HG03060 (cell line): ENCODE measurements at regions not wholly inside any gene's neighbourhood (a gene's known extent, or its start where the extent isn't known, plus 50 kb on each side); places are given as distances from the start of the nearest gene placed in this dataset.
"Not testable (repeated sequence)": the region's sequence is repeated elsewhere in the genome, so short reads cannot be mapped to it uniquely, and the experiment has no call there.

Experiments used
- ATAC-seq: cut with Tn5 transposase; IDR thresholded peaks from one replicate; pipeline ENCODE4 v1.9.1; 2021; ENCODE audit warnings: low read depth, moderate number of reproducible peaks; ENCODE audit not compliant: unreplicated experiment

DNA sequence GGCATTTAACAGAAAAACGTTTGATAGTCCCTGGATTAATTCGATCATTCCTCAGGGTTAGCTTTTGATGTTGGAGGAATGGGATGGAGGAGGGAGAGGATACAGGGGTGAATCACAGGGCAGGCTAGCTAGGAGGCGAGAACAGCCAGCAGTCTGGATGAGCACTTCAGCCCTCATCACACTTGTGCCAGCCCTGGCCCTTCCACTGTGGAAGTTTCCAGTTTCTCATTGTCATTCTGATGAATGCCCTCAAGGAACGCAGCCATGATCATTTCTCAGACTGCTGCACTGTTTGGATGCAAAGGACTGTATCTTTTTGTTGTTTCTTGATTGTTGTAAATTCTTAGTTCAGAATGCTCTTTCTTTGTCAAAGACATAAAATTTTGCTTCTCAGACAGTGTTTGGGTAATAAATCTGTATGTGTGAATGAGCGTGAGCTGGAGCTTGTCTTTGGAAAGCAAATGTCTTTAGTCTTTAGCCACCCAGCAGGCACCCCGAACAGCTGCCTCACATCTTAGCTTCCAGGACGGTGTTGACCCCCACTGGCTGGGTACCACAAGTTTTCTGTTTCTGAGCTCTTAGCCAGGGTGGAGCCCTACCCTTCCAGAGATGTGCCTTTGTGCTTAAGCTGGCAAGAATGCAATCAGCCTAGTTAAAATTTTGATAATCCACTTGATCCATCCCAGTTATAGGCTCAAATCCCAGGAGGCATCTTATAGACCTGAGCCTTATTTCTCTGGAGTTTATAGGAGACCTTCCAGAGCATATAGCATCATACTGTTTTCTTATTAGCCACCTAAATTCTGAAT, 121.1 kb downstream of the PDCD6IP start:
- no peak for ATAC-seq

DNA sequence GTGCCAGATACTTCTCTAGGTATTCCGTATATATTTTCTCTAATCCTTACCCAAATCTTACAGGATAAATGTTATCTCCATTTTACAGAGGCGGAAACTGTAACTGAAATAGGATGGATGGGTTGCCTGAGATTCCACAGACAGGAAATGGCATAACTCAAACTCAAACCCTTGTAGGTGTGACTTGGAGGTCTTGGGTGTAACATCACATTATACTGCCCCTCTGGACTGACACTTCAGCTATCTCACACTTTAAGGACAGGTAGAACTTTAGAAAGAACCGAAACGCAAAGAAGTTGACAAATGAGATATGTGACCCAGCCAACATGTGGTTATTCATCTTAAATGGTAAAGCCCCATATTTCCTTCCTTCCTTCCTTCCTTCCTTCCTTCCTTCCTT, 122.1 kb downstream of the PDCD6IP start:
- no peak for ATAC-seq

DNA sequence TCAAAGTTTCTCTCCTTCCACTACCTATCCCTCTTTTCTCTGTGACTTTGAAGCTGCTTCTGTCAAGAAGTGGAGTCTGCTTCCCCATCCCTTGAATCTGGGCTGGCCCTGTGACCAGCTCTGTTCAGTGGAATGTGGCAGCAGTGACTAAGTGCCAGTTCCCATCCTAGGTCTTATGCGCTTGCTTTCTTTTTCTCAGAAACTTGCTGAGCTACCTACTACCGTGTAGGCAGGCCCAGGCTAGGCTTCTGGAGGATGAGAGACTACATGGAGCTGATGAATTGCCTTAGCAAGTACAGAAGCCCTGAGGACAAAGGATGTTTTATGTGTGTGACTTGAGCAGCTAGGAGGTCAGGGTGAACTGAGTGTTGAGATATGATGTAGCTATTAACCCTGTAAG, 123.2 kb downstream of the PDCD6IP start:
- ATAC-seq, result no peak

DNA sequence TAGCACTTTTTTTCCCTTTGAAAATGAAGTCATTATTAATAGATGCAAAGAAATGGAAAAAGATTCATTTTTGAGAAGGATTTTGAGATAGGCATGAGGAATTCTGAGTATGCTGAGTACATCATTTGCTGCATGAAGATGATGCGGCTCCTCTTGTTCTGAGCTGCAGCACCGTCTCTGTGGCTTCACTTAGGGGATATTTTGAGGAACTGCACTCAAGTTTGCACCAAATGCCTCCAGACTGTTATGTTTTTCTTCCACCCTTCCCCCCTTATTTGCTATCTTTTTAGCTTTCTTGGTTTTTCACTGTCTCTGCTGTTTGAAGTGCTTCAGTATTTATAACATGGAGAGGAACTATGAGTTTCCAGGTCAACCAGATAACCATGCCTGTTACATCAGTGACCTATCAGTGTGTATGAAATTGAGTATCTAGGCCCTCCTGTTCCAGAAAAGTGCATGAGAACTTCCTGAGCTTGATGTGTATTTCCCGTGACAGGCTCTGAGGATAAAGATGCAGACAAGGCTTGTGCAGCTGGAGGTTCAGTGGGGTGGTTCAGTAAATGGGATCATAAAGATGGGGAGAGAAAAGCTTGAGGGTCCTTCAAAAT, 128.7 kb downstream of the PDCD6IP start:
- no peak for ATAC-seq

DNA sequence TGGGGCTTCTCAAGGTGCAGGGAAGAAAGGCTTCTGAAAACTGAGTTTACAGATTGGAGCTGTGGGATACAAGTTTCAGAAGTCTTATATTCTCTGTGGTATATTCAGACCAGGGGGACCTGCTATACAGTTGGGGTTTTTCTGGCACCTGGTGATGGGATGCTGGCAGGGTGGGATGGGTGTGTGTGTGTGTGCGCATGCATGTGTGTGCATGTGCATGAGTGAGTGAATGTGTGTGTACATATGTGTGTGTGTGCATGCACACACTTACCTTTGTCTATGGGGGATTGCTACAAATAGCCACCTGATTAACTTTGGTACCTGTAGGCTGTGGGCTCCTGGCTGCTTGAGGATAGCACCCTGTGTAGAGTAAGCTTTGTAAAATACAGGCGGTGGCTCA, 131.4 kb downstream of the PDCD6IP start:
- no peak for ATAC-seq

DNA sequence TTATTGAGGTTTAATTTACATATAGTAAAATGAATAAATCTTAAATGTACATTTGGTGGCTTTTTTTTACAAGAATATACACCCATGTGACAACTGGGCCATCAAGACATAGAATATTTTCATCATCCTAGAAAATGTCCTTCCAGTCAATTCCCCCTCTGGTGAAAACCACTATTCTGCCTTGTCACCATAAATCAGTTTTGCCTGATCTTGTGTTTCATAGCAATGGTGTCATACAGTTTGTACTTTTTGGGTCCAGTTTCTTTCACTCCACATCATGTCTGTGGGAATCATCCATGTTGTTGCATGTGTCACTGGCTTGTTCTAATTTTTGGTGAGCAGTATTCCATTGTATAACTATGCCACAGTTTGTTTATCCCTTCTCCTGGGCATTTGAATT, 133.1 kb downstream of the PDCD6IP start:
- no peak for ATAC-seq

DNA sequence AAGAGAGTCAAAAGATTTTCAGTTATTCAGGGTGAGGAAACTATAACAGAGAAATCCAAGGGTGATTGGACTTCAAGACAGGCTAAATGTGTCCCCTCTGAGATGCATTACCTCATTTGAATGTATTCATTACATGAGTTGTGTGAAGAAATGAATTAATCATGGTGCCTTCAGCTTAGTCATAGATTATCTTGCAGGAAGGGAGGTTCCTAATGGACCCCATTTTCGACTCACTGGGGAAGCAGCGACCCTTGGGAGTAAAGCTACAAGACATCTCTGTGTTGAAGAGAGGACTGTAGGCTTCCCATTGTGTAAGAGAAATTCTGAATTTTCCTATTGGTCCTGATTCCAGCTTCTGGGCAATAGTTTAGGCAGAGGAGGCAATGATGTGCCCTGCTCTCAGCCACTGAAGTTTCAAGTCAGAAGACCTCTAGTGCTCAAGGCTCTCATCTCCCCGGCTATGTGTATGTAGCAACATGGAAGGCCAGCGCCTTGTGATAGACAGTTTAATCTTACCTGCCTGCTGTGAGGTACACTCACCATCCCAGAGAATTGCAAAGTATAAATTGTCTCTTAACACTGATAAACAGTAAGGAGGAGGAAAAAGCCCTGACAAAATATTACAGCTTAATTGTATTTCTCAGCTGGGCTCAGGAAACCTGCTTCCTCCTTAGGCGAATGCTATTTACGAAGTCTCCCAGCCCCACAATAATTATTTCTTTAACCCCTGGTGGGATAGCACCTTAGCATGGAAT, 133.8 kb downstream of the PDCD6IP start:
- no peak for ATAC-seq

DNA sequence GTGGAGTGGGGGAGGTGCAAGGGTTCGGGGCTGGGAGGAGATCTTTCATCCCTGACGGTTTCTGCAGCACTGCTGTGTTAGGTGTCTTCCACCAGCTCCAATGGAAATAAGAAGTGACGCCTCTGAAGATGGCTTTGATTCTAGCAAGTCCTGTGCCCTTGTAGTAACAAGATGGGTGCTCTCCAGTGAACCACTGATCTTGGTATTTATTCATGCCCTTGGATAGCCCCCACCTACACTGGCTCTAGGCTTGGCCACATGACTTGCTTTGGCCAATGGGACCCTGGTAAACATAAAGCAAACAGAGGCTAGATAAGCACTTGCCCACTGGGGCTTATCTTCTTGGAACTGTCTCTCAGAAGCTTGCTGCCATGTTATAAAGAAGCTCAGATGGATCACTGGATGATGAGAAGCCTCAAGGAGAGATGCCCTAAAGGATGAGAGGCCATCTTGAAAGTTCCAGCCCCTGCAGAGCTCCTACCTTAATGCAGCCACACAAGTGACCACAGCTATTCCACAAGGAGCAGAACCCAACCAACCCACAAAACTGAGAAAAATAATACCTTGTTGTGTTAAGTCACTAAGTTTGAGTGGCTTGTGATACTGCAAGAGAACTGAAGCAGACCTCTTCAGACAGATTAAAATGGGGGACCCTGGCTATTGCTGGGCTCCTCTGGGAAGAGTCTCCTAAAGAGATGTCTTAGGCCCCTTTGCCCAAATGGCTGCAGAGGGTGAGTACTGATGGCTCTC, 137.9 kb downstream of the PDCD6IP start:
- ATAC-seq, result no peak

DNA sequence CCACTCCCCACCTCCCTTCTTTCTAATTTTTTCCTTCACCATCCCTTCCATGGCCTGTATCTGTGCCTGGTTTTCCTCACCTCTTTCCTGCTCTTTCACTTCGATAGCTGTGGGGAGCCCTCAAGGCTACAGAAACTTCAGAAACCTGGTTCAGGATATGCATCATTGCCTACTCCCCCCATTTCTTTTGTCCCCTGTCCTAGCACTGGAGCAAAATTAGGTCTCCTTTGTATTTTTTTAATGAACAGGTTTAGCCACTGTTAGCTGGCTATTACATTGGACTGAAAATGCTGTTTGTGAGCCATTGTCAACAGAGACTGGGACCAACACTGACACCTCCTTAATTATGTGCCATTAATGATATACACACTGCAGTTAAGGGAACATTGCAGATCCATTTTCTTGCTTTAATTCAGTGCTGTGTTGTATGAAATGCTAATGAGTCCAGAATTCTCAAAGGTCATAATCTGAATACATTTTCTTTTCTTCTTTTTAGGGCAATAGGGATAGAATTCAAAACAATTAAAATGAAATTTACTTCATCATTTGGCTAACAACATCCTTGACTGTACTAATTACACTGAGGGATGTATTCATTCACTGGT, 138.6 kb downstream of the PDCD6IP start:
- no peak for ATAC-seq

DNA sequence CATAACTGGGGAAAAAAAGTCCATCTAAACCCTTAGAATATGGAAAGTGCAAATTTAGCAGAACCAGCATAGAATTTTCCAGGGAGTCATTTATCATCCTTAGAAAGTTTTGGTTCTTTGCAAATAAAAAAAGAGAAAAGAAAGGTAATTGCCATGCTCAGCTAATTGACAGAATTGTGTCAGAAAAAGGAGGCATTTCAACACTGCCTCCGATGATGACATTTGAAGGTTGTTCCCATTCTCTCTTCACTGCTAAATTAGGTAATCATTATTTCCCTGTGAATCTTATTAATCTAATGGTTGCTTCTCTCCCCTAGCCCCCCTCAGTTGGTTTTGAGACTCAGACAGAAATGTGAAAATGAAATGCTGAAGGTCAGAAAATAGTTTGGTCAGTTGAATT, 139.2 kb downstream of the PDCD6IP start:
- no peak for ATAC-seq

DNA sequence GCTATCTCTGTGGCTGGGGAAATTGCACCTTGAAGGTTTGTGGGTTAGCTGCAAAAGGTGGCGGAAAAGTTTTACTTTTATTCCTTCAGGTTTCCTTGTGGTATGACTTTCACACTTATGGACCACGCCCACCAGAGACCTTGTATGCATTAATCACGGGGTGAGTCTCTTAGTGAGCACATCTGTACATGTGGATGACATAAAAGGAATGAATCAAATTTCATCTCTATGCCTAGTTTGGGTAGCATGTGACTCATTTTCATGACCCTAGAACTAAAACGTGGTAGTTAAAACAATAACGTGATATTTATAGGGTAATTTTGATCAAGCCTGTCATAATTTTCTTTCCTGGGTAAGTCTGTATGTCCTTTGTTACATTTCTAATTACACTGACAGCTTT, 141.7 kb downstream of the PDCD6IP start:
- ATAC-seq, result no peak

DNA sequence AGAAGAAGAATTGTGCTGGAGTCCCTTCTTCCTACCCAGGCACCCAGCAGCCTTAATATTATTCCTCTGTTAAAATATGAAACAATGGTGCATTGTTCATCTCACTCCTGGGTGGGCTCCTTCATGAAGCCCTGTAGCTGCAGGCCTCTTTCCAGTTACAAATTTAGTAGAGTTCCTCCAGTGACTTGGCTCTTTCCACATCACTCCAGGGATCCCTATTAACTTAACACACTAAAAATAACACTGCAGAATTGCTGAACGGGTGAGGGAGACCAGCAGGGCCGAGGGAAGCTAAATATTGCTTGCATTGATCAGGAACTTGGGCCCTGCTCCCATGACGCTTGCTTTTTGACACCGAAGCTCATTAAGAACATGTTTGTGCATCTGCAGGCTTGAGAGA, 142.3 kb downstream of the PDCD6IP start:
- ATAC-seq, result no peak

DNA sequence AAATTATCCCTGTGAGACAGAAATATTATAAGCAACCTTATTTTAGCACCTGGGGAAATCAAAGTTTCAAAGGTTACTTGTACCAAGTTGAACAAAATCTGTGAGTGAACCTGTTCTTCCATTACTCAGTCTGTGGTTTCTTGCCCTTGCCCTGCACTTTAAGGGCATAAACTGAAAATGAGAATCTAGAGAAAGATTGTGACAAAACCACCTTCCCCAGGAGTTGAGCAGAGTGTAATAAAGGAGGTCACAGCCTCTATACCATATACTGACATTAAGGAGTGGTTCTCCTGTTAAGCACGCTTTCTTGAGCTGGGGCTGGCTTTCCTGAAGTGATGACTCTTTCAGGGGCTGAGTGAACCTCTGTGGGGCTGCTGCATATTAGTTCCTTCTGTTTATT, 143.4 kb downstream of the PDCD6IP start:
- ATAC-seq, result no peak

DNA sequence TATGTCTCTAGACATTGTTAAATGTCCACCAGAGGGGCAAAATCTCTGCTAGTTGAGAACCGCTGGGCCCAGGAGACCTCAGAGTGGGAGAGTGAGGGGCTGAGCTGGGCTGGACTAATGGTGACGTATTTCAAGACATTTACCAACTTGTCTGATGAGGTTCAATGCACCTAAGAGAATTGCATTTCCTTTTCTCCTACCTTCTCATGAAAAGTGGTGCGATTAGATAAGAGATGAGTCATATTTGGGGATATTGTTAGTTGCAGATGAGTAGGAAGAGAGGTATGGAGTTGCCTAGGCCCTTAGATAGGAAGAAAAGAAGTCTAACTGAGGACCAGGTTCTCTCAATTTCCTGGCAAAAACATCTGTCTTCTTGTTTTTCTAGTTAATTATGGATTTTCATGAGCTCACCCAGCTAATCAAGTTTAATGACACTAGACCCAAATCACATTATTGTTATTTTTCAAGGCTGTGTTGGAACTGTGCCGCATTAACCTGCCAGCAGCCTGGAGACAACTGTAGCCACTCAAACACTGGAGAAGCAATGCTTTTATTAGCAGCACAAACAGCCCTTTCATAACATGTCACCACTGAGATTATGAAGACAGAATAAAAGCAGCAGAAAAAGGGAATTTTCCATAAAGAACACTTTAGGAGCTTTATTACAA, 144.2 kb downstream of the PDCD6IP start:
- no peak for ATAC-seq

DNA sequence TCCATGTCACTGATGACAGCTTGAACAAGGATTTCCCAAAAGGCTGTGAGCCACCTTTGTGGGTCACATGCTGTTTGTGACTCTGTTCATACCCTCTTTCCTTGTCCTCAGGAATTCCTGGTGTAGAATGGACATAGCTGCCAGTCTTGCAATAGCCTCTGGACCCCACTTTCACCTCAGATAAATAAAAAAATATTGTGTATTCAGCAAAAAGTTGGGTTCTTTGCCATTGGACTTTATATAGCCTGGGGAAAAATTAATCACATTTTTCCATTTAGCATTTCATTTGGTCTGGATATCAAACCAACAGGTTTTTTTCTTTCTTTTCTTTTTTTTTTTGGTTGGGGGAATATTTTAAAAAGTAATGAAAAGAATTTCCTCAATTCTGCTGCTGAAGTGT, 144.8 kb downstream of the PDCD6IP start:
- ATAC-seq, result no peak

DNA sequence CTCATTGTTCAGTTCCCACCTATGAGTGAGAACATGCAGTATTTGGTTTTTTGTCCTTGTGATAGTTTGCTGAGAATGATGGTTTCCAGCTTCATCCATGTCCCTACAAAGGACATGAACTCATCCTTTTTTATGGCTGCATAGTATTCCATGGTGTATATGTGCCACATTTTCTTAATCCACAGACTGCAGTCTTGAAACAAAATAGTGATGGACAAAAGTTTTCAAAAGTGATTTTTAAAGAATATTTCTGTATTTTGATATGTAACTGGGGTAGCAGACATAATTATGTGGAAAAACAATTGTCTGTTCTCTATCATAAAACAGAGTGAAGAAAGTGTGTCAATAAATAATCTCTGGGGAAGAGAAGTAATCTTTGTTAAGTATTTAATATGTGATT, 148.2 kb downstream of the PDCD6IP start:
- not testable (repeated sequence) for ATAC-seq

DNA sequence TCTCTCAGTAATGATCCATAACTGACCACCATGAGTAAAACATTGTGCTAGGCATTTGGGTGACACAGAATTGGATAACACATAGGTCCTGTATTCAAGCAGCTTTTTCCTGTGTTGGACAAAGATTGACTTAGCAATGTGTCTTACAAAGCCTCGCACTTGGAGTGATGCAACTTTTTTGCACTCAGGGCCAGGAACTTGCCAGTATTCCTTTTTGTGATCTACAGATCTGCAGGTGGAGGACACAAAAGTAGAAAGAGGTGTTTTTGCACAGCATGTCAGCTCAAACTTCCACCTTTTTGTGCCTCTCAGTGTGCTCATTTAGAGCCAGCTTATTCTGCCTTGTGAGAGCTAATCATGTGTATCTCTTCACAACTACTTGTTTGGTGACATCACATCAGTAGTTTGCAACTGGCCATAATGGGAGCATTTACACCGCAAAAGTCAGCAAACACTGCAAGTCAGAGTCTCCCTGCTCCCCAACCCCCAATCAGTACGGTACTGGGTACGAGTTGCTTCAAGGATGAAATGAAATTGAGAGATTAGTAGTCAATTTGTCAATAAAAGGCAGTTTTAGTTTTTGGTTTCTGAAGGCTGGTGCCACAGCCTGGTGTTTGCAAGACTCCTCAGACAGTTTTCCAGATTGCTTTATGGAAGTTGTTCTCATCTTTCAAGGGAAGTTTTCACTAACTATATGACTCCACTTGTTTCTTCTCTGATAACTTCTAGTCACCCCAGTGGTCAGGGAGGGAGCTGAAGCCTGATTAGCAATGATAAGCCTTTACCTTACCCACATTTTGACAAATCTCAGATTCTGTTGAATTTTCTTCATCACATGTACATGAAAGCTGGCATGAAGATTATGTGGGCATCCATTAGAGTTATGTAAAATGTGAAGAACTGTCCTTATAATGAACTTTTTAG, 149.1 kb downstream of the PDCD6IP start:
- no peak for ATAC-seq

DNA sequence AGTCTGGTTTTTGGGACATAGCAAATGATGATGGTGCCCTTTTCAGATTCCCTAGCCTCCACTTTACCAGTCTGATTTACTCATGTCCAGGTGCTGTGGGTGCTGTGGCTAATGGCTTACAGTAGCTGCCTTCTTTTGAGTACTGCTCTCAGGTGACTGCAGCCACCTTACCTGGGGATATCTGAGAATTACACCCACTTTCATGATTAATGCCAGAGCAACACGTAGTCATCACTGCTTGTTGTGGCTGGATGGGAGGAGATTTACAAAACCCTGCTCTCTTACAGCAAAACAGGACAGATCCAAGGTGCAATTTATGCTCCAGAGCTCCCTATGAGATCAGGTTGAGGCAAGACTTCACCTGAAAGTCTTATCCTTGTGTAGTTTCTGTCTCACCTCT, 150.6 kb downstream of the PDCD6IP start:
- no peak for ATAC-seq

DNA sequence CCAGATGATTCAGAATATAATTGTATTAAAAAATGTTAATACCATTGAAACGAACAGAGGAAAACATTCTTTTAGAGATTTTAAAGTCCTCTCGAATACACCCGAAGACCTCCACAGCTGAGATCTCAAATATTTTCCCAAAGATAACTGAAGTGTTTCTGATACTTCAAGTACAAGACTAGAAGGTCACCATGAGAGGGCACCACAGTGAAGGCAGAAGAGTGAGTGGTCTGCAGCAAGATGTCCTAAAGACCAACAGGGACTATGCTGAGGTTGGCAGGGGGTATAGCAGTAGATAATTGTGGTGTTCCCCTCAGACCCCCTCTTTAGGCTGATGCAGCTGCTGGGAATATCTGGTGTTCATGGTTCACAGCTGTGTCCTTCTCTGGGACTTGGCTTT, 156.5 kb downstream of the PDCD6IP start:
- ATAC-seq, result no peak
